ENCODE measurements at regions not wholly inside any gene's neighbourhood (a gene's known extent, or its start where the extent isn't known, plus 50 kb on each side); places are given as distances from the start of the nearest gene placed in this dataset.

DNA sequence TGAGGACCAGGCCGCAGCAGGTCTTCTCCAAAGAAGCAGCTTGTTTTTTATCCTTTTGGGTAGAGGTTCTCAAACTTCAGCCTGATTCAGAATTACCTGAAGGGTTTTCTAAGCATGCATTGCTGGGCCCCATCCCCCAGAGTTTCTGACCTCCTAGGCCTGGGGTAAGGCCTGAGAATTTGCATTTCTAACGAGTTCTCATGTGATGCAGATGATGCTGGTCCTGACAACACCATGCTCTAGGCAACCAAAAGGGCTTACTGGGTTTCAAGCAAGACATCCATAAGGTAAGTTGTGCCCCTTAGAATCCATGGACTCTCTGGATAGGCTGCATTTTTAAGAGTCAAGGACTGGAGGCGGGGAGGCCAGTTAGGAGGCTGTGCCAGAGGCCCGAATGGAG, 295.1 kb downstream of the HHIPL2 start:
- DNase-seq (no peak), ATAC-seq (ENCODE audit: low FRiP score in 2 of 2) (no peak)
- H3K27ac ChIP-seq = no peak overlapping the region

DNA sequence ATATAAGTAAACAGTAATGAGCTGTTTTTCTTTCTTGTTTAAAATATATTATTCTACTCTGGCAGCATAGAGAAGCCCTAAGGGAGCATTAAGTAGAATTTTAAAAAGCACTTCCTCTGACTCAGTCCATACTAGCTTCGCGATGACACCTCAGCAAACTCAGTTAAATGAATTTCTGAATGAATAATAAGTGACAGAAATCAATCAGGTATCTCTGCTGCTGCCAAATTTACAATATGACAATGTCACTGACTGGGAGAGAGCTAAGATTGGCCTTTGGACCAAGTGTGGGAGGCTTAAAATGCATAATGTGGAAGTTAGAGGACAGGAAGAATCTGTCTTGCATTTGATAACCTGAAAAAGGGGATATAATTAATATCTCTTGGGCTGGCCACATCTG, 296.1 kb downstream of the HHIPL2 start:
- Histone ChIP-seq H3K27me3 (no peaks in the 10 kb centered on the region), H3K27ac (no peak overlapping the region), H3K4me3 (no peak overlapping the region), H3K9me3 (no peaks in the 10 kb centered on the region), H3K36me3 (no peaks in the 10 kb centered on the region), H3K4me1 (no peaks in the 10 kb centered on the region)
- 83 to 90% methylated on average over 2 of the region's 2 CpGs for WGBS, 2 donors
- TF ChIP-seq, protein P1, sequence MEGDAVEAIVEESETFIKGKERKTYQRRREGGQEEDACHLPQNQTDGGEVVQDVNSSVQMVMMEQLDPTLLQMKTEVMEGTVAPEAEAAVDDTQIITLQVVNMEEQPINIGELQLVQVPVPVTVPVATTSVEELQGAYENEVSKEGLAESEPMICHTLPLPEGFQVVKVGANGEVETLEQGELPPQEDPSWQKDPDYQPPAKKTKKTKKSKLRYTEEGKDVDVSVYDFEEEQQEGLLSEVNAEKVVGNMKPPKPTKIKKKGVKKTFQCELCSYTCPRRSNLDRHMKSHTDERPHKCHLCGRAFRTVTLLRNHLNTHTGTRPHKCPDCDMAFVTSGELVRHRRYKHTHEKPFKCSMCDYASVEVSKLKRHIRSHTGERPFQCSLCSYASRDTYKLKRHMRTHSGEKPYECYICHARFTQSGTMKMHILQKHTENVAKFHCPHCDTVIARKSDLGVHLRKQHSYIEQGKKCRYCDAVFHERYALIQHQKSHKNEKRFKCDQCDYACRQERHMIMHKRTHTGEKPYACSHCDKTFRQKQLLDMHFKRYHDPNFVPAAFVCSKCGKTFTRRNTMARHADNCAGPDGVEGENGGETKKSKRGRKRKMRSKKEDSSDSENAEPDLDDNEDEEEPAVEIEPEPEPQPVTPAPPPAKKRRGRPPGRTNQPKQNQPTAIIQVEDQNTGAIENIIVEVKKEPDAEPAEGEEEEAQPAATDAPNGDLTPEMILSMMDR (IDR thresholded peaks at IDR 0.05) = no peak
- no peak for TF ChIP-seq EP300 (IDR thresholded peaks at IDR 0.05)
- TF ChIP-seq POLR2AphosphoS5 (IDR thresholded peaks at IDR 0.05) = no peak
- TF ChIP-seq POLR2A (IDR thresholded peaks at IDR 0.05) = no peak
- ATAC-seq (ENCODE audit: low FRiP score in 2 of 2) = no peak
- DNase-seq = no peak

More for the DNA sequence above, 295.1 kb downstream of the HHIPL2 start:
- Histone ChIP-seq H3K4me3 (no peak overlapping the region), H3K36me3 (no peaks in the 10 kb centered on the region), H3K27me3 (no peaks in the 10 kb centered on the region), H3K4me1 (no peaks in the 10 kb centered on the region), H3K9me3 (no peaks in the 10 kb centered on the region)
- 91 to 92% methylated on average over 4 of the region's 4 CpGs for WGBS, 2 donors
- TF ChIP-seq, protein P1 (IDR thresholded peaks at IDR 0.05) = no peak
- TF ChIP-seq POLR2A (IDR thresholded peaks at IDR 0.05) = no peak
- TF ChIP-seq POLR2AphosphoS5 (IDR thresholded peaks at IDR 0.05) = no peak
- no peak for TF ChIP-seq EP300 (IDR thresholded peaks at IDR 0.05)

DNA sequence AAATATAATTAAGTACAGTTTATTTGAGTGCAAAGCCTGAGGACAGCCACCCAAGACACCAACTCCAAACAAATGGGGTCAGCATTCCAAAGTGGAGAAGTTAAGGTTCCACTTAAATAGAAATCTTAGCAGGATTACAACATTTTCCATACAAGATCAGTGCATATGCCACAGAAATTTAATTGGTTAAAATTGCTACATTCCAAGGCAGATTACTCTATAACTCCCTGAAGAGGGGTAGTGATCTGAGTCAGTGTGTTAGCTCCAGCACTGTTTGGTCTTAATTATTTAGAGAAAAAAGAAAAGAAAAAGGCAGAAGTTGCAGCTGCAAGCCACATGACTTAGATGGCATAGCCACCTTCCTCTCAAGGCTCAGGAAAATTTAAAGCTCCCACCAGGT, 297.5 kb downstream of the HHIPL2 start:
- Histone ChIP-seq H3K4me3 (no peak overlapping the region), H3K36me3 (no peaks in the 10 kb centered on the region), H3K27me3 (no peaks in the 10 kb centered on the region), H3K4me1 (no peaks in the 10 kb centered on the region), H3K27ac (no peak overlapping the region), H3K9me3 (no peaks in the 10 kb centered on the region)
- DNase-seq (no peak), ATAC-seq (ENCODE audit: low FRiP score in 2 of 2) (no peak)
- TF ChIP-seq POLR2A (IDR thresholded peaks at IDR 0.05) (no peak), POLR2AphosphoS5 (IDR thresholded peaks at IDR 0.05) (no peak), EP300 (IDR thresholded peaks at IDR 0.05) (no peak)
- TF ChIP-seq, protein P1 (IDR thresholded peaks at IDR 0.05) = no peak

DNA sequence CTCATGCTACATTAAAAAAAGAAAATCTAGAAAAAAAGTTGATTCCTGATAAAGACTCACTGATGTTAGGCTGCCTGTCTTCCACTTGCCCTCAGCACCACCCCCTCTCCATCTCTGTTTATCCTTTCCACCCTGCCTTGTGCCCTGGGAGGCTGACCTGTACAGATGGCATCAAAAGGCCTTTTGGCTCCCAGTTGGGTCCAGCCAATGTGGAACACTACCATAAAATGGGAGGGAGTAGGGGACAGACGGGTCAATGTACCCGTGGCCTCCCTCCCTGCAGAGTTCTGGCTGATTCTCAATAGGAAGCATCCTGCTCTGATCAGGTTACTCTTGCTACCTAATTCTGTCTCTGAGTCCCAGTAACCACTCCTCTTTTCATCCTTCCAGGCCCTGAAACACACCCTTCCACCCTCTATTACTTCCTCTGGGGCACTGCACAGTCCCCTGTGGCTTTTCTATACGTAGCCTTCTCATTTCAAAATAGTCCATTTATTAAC, 300.0 kb downstream of the HHIPL2 start:
- H3K36me3 ChIP-seq = no peaks in the 10 kb centered on the region
- ATAC-seq (ENCODE audit: low FRiP score in 2 of 2) (no peak), DNase-seq (no peak)
- H3K4me1 ChIP-seq = no peaks in the 10 kb centered on the region
- TF ChIP-seq POLR2A (IDR thresholded peaks at IDR 0.05) (no peak), POLR2AphosphoS5 (IDR thresholded peaks at IDR 0.05) (no peak), EP300 (IDR thresholded peaks at IDR 0.05) (no peak)
- TF ChIP-seq, protein P1 (IDR thresholded peaks at IDR 0.05) = no peak
- WGBS, 2 donors = 61 to 76% methylated on average over 3 of the region's 3 CpGs
- no peak overlapping the region for H3K4me3 ChIP-seq
- H3K27me3 ChIP-seq = no peaks in the 10 kb centered on the region
- H3K9me3 ChIP-seq = no peaks in the 10 kb centered on the region
- no peak overlapping the region for H3K27ac ChIP-seq

DNA sequence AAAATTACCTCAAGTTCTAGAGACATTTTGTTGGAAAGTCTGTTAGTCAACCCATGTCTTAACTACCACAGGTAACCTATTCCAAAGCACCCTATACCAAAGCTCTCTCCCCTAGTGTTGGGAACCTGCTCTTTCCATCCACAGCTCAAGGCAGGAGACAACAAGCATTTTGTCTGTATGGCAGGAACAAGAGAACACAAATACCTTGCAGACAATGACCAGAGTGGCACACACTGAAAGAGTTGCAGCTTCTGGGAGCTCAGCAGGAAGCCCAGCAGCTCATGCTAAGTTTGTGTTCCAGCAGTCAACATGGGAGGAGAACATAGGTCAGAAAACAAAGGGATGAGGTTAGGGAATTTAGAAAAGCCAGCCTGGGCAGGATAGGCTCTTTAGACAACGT, 300.8 kb downstream of the HHIPL2 start:
- Histone ChIP-seq H3K27ac (no peak overlapping the region), H3K27me3 (no peaks in the 10 kb centered on the region), H3K4me1 (no peaks in the 10 kb centered on the region), H3K36me3 (no peaks in the 10 kb centered on the region), H3K9me3 (no peaks in the 10 kb centered on the region), H3K4me3 (no peak overlapping the region)
- ATAC-seq (ENCODE audit: low FRiP score in 2 of 2) = no peak
- DNase-seq = no peak
- TF ChIP-seq, protein P1 (IDR thresholded peaks at IDR 0.05) = no peak
- TF ChIP-seq EP300 (IDR thresholded peaks at IDR 0.05) (no peak), POLR2A (IDR thresholded peaks at IDR 0.05) (no peak), POLR2AphosphoS5 (IDR thresholded peaks at IDR 0.05) (no peak)
- 20 to 42% methylated on average over 1 of the region's 1 CpG for WGBS, 2 donors
